ENCODE measurements at regions not wholly inside any gene's neighbourhood (a gene's known extent, or its start where the extent isn't known, plus 50 kb on each side); places are given as distances from the start of the nearest gene placed in this dataset.

DNA sequence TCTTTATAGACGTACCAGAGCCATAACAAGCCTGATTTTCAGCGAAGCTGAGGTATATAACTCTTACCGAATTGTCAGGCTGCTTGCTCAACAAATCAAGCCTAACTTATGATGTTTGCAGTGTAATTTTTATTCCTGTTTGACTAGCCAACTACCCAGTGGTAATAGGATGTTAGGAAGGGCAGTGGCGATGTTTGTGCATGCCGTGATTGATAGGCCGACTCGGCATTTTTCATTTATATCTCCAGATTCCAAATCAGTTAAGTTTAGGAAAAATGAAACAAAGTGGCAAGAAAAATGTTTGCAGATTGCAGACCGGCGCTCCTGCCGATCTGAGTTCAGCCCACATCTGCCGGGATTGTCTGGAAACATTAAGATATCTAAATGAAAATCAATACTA lies 401.6 kb upstream of the ZNF507 start:
- DNase-seq, result no peak

GRCh38 chr19:31944326-31944725 lies 401.1 kb upstream of the ZNF507 start:
- DNase-seq, result no peak

DNA sequence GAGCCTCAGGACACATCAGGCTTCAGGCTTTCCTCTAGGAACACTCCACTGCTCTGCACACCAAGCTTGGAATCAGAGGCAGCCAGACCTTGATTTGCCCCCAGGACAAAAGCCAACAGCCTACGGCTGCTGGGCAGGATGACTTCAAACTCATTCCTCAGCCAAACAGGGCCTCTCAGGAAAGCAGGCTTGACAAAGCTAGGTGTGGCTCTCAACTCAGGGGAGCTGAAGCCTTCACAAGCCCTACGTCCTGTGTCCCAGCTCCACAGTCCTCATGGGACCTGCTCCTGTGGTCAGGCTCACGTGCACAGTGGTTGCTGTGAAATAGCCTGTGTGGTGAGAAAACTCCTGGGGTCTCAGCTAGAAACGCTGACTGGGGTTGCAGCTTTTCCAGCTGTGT lies 398.9 kb upstream of the ZNF507 start:
- no peak for DNase-seq

DNA sequence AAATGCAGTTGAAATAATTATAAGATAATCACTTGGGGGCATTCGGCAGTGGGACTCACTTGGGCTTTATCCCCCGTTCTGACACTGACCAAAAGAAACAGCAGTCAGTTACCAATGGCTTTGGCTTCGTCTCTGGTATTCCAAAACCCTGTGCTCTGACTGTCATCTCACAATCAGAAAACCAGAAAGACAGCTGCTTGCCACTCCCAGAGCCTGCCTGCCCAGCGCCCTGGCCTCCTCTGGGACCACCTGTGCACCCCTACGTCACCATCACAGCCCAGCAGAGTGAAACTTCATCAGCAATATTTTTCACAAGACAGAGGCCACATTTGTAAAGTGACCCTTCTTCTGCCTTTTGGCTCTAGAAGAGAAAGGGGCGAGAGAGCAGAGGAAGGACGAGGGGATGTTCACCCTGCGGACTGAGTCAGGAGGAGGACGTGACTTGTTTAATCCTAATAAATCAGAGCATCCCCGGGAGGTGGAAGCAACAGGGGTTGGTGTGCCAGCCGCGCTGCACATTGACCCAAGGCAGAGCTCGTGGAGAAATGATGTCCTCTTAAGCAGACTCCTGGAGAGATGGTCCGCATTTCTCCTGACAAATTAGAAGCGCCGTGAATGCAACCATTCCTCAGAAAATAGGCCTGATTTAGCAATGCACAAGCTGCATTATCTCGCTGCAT lies 397.8 kb upstream of the ZNF507 start:
- DNase-seq, result no peak

- no peak for DNase-seq
These were observed 392.7 kb upstream of the ZNF507 start for GRCh38 chr19:31952693-31953092.

DNA sequence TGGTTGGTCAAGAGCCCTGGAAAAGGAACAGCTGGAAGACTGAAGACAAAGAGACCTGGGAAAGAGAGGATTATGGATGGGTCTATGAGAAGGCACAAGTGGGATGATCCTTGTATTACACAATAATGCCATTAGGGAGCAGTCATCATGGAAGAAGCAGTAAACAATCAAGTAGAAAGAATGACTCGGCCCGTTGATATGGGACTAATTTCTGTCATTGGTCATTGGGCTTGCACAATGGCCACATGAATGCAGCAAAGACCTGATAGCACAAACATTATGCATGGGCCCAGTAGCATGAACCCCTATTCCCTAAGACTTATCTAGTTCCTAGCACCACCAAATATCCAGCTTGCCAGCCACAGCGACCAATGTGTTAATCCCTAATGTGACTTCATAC lies 390.3 kb upstream of the ZNF507 start:
- DNase-seq, result no peak

DNA sequence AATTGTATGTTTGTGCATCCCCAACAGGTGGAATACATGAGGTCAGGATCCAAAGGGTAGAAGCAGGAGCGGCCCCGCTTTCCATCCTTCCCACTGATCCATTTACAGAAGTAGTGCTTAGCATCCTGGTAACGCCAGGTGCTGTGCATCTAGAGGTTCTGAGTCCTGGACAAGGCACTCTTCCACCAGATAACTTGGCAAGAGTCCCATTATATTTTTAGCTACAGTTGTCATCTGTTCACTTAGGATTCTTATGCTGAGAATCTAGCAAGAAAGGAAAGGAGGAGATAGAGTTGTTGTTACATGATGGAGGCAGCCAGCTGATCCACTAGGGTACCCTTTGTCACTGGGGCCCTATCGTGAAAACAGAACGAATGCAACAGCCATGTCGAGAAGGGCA lies 389.5 kb upstream of the ZNF507 start:
- no peak for DNase-seq

DNA sequence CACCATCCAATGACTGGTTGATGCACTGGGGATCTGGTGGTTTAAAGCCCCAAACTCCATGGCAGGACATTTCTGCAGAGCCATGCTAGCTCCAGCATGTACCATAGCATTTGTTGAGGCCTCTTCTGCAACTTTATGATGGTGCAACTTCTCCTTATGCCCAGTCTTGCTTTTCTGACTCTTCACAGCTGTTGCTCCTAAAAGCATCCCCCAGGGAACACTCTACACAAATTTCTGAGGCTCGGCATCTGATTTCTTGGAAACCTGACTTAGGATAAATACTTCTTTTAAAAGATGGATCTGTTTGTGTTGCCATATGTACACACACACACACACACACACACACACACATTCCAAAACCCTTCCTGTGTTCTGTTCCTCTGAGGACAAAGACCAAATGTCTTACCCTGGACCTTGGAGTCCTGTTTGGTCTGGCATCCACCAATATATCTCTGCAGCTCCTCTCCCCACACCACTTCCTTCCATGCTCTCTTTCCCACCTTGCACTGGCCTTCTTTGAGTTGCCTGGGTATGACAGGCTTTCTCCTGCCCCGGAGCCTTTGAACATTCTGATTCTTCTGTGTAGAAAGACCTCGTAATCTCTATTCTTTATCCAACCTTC lies 388.5 kb upstream of the ZNF507 start:
- DNase-seq, result no peak

- no peak for DNase-seq
These were observed 387.7 kb upstream of the ZNF507 start for GRCh38 chr19:31957711-31958110.

DNA sequence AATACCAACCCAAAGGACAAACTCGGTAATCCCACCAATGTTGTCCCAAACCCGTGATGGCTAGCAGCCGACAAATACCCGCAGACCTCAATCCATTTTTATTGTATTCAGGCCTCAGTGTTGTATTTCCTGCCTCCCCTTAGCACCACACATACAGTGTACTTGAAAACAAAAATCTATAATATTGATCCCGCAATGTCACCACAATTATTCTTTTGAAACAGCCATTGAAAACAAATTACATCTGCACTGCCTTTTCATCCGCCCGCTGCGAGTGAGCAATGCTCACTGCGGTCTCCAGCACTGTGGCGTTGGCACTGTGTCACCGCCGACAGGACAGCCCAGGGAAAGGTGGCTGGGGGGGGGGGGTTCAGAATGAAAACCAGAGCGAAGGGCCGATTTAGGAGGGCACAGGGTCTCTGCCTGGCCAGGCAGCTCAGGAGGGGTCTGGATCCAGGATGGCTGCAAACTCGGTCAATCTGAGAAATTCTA lies 385.8 kb upstream of the ZNF507 start:
- DNase-seq, result no peak

- no peak for DNase-seq
These were observed 384.9 kb upstream of the ZNF507 start for GRCh38 chr19:31960474-31960873.

DNA sequence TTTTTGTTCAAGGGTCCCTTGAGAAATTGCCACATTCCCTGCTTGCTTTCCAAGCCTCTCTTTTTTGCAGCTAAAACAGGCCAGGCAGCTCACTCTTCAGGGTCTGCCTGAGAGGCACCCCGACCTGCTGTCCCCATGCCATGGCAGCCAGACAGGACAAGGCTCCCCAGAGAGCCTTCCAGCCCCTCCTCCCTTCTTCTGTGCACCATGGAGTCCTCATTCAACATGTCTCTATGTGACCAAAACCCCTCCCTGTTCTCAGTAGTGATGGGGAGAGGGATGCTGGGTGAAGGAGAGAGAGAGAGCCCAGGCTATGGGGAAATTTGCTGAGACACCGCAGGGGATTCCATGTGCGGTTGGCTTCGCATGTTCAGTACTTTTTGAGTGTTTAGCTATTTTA lies 384.2 kb upstream of the ZNF507 start:
- DNase-seq, result no peak

GRCh38 chr19:31961667-31962066 lies 383.7 kb upstream of the ZNF507 start:
- DNase-seq, result no peak

GRCh38 chr19:31962561-31962996 lies 382.8 kb upstream of the ZNF507 start:
- peak; percentile 88 to 89 for DNase-seq

DNA sequence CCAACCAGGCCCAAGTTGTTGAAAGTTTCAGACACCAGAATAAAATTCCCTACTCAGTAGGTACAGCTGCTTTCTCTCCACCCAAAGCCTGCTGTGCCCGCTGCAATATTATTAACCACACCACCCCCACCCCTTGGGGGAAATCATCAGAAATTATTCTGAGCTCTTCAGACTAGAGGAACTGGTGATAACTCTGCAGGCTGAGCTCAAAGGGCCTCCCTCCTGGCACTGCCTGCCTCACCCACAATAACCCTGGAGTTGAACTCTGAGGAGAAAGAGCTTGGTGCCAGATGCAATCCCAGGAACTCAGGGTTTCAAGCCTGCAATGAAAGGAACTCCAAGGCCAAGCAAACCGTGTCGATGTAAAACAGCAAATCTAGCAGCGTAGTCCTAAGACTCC lies 381.7 kb upstream of the ZNF507 start:
- DNase-seq, result no peak

DNA sequence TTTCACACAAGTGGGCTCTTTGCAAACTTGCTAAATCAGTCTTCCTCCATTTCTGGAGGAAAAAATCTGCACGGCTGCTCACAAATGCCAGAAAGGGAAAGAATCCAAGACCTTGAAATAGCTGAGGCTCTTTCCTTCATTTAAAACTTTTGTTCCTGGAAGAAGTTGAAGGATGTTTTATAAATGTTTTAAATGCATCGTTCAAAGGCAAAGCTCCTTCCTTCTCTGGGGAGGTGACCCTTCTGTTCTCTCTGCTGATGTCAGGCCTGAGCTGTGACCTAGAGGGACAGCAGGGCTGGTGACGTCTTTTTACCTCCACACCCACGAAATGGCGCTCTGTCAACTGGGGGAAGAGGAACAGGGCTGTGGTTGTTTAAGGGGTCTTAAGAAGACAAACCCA lies 376.4 kb upstream of the ZNF507 start:
- DNase-seq, result no peak

GRCh38 chr19:31970027-31970461 lies 375.4 kb upstream of the ZNF507 start:
- DNase-seq, result peak in 1 of 2 donors; percentile 22

DNA sequence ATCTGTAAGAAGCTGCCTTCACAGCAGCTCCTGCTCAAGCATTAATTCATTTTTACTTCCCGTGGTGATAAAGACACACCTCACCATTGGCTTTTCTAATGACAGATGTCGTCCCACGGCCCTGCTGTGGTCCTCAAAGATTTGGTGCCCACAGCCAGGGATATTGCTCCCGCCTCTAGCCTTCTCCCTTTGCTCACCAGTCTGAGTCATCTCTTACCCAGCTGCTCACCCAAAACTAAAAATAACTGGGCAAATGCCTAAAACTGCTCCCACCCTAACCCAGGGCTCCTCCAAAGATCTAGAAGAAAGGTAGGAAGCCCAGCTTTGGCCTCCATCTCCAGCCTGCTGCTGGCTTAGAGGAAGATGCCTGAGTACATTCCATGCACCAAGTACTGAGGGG lies 371.1 kb upstream of the ZNF507 start:
- DNase-seq, result no peak

DNA sequence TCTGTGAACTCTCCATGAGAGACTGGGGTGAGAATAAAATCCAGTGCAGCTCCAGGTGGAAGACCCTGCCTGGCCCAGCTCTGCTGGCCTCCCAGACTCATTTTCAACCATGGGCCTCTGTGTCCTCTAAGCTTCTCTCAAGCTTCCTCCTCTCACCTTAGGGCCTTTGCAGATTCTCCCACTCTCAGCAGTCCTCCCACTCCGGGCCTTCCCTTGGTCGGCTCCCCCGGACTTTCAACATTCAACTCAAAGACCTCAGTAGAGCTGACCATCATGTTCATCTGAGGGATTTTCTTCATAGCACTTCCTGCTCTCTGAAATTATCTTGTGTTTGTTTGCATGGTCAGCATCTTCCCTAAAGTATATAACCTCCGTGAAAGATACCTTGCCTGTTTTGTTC lies 370.5 kb upstream of the ZNF507 start:
- DNase-seq, result no peak

- DNase-seq, result no peak
These were observed 369.9 kb upstream of the ZNF507 start for GRCh38 chr19:31975461-31975860.

DNA sequence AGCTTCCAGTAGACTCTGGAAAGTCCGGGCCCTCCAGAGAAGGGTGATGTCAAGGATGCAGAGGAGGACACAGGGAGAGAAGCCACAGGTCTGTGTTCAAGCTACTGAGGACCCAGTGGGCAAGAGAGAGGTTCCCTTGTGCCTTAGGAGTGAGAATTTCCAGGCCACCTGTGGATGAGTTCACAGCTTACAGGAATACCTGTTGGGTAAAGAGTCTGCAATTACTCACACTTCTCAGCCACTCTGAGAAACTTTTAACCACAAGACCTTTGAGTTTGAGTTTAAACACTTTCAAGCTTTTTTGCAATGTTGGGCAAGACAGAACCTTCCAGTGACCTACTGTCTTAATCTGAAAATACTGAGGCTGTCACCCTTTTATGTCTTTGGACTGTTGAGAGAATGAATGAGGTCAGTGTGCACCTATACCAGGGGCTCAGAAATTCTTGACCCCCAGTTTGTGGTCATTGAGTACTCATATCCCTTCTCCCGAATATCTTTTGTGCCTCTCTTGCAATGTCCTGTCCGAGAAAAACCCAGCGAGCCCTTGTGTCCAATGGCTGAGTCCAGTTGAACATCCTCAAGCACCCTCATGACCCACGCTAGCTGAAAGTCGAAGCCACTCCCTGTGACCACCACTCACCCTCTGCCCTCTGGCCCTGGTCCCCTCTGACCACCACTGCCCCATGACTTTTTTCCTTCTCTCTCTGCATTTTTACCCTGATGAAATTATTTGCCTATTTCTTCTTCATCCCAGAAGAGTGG lies 368.5 kb upstream of the ZNF507 start:
- DNase-seq, result no peak

- DNase-seq, result no peak
These were observed 366.0 kb upstream of the ZNF507 start for GRCh38 chr19:31979362-31979761.

Measured in right lung (tissue), 2 donors.